GM21825 (cell line): ENCODE measurements at regions not wholly inside any gene's neighbourhood (a gene's known extent, or its start where the extent isn't known, plus 50 kb on each side); places are given as distances from the start of the nearest gene placed in this dataset.

Source experiments
- ATAC-seq: cut with Tn5 transposase; IDR thresholded peaks from one replicate; pipeline ENCODE4 v1.9.1; 2021; ENCODE audit warnings: mild to moderate bottlenecking, moderate library complexity; ENCODE audit not compliant: unreplicated experiment

- ATAC-seq = no peak
Observed at GRCh38 chr16:87249425-87249824, 67.8 kb downstream of the C16orf95 start.

- ATAC-seq = no peak
Observed at GRCh38 chr16:87250431-87250960, 66.7 kb downstream of the C16orf95 start.

- ATAC-seq = no peak
Observed at GRCh38 chr16:87252269-87252970, 64.8 kb downstream of the C16orf95 start.
